HG02798 (cell line): ENCODE measurements at regions not wholly inside any gene's neighbourhood (a gene's known extent, or its start where the extent isn't known, plus 50 kb on each side); places are given as distances from the start of the nearest gene placed in this dataset.

ENCODE experiments used
- ATAC-seq: cut with Tn5 transposase; IDR thresholded peaks from one replicate; pipeline ENCODE4 v1.9.1; 2021; ENCODE audit warnings: mild to moderate bottlenecking; ENCODE audit not compliant: unreplicated experiment, poor library complexity

DNA sequence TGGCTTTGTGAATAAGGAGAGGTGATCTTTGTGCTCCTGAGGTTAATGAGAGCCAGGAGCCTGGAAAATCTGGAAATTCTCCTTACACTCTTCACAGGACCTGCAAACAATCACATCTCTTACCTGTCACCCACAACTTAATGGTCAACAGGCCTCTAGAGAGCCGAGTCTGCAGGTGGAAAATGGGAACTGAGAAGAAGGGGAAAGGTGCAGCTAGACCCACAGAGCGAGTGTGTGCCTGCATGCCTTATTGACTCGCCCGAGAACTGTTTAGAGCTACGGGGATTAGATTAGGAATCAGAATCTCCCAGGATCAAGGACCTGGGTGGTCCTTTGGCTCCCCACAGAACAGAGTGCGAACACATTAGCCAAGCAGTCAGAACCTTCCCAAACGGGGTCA is 329.6 kb downstream of the PTEN start:
- no peak for ATAC-seq

DNA sequence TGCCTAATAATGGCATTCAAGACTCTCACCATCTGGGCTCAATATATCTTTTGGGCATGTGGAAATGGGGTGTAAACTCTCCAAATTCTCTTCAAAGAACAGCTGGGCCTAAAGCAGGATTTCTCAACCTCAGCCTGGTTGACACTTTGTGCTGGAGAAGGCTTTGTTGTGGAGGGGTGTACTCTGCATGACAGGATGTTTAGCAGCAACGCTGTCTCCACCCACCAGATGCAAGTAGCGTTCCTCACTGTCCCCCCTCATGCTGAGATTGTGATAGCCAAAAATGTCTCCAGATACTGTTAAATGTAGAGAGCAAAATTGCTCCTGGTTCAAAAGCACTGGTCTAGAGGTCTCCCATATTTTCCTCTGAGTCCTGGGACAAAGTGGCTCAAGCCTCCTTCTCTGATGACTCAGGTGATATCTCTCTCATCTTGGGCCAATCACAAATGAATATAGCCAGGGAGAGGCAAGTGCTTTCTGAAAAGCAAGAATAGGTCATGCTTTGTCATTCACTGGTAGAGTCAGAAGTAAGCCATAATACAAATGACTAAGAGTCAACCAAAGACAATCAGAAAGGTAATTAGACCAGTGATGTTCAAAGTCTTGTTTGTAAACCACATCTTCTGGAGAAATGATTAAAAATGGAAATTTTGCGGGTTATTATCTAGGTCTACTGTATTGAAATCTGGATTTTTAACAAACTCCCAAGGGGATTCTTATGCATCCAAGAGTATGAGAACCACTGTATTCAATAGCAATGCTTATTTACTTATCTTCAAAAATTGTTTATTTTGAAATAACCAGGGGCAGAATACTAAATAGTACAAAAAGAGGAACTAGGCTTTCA is 330.8 kb downstream of the PTEN start:
- no peak for ATAC-seq

DNA sequence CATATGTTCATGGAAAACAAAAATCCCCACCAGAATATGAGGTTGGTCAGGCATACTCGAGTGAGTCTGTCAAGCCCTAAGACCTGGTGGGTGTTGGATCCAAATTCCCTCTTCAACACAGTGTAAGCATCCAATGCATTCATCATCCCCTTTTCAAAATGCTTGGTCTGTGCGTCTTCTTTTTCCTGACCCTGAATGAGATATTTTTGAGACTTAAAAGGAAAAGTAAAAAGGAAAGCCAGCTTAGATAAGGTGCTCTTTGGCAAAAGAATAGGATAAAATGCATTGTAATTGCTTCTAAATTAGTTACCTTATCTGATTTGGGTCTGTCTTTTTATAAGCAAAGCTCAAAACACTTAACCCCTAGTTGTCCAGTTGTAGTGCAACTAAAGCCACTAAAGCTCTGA is 331.5 kb downstream of the PTEN start:
- ATAC-seq: no peak

DNA sequence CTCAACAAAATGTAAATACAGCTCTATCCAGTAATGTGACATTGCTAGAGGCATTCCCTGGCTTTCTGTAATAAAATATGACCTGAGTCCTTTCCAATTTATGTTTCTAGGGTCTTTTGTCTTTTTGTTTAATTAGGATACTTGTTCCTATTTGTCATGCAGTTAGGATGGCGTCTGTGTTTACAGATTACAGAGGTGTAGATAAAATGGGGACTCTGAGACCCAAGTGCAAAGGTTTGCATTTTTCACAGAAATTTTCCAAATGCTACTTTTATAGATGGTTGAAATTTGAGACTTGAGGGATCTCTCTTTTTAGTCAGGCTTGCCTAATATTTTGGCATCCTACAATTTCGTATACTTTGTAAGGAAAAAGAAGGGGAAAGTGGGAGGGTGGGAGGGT is 332.4 kb downstream of the PTEN start:
- ATAC-seq: no peak

DNA sequence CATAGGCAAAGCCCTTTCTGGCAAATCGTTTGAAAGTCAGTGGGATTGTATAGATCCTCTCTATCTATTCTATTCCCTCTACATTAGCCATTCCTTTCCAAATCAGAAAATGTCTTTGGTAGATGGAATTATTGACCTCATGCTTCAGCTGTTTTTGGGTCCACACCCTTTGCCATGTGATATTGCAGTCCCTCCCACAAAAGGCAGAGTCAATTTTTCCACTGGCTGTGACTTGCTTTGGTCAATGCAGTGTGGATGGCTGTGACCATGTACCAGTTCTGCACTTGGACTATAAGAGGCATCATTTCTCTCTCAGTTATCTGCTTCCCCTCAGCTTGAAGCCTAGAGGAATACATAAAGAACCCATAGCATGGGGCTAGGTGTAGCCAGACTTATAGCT is 332.9 kb downstream of the PTEN start:
- ATAC-seq: no peak

DNA sequence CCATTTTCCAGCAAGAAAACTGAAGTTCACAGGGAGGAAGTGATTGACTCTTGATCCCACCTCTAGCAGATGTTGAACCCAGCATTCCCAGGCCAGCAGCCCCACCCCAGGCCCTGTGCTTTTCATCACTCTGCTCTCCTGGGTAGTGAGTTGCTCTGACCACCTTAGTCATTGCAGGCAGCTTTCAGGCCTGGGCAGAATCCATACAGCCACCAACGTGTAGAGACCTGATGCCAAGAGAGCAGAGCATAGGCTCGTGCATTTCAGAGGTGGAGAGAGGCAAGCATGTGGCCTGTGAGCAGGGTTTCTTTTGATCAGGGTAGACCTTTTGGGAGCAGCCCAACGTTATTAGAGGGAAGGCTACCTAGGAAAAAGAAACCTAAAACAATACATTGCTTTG is 334.6 kb downstream of the PTEN start:
- no peak for ATAC-seq

DNA sequence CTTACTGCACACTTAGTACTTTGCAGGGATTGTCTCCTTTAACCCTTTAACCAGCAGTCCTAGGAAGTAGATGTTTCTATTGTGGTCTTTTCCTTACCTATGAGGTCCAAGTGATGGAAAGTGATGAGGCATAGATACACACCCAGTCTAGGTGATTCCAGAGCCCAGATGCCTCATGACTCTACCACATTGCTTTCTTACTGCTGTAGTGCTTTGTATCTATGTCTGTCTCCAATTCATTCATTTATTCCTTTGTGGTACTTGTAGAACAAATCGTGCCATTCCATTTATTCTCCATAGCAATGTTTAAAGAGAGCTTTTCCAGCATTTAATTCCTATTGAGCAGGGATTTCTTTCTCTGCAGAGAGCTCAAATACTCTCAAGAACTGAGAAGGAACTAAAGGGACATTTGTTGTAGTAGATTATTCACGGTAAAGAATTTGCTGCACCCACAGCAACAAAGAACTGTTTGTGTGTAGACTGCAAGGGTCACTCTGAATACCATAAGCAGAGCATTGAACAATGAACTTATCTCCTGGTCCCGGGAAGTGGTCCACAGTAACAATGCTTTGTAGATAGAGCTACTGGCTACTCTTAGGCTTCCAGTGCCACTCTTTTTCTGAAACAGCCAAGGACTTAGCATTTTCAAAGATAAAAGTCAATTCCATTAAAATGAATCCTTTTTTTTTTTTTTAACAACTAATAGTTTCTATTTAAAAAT is 337.0 kb downstream of the PTEN start:
- no peak for ATAC-seq

DNA sequence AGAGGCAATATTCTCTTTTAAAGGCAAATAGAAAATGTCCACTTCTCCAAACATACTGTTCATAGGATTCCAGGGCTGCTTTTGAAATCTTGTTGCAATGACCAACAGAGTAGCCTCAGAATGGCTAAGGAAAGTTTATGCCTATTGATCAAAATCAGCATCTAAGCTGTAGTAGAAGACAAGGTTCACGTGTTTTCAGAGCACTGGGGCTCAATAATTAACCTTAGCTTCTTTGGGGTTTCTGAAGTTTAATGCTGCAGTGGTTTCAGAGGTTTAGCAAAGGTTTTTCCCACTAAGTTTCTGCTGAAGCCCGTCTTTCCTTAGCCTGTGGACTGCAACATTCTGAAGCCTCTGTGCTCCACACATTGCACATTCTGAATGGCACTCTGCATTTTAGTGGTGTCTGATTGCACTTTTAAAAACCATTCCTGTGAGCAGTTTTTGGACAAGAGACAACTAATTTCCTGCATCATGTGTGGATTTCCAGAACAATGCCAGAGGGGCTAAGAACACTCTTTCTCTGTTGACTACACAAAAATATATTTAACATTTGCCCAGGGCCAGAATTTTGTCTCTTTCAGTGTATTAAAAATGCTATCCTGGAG is 342.5 kb downstream of the PTEN start:
- ATAC-seq: peak; percentile 55

DNA sequence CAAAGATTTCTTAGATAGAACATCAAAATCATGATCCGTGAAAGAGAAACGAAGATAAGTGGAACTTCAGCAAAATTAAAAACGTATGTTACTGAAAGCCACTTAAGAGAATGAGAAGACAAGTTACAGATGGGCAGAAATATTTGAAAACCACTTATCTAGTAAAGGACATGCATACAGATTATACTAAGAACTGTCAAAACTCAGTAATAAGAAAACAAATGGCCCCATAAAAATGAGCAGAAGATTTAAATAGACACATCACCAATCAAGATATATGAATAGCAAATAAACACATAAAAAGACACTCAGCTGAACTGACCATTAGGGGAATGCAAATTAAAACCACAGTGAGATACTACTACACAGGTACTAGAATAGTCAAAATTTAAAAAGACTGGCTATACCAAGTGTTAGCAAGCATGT is 343.7 kb downstream of the PTEN start:
- ATAC-seq: peak; percentile 47

DNA sequence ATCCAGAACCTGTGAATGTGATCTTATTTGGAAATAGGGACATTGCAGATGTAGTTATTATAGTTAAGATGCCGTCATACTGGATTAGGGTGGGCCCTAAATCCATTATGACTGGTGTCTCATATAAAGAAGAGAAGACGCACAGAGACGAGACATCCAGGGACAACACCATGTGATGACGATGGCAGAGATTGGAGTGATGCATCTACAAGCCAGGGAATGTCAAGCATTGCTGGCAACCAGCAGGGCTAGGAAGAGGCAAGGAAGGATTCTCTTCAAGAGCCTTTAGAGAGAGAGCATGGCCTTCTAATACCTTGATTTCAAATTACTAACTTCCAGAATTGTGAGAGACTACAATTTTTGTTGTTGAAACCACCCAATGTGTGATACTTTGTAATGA is 345.8 kb downstream of the PTEN start:
- ATAC-seq: no peak

DNA sequence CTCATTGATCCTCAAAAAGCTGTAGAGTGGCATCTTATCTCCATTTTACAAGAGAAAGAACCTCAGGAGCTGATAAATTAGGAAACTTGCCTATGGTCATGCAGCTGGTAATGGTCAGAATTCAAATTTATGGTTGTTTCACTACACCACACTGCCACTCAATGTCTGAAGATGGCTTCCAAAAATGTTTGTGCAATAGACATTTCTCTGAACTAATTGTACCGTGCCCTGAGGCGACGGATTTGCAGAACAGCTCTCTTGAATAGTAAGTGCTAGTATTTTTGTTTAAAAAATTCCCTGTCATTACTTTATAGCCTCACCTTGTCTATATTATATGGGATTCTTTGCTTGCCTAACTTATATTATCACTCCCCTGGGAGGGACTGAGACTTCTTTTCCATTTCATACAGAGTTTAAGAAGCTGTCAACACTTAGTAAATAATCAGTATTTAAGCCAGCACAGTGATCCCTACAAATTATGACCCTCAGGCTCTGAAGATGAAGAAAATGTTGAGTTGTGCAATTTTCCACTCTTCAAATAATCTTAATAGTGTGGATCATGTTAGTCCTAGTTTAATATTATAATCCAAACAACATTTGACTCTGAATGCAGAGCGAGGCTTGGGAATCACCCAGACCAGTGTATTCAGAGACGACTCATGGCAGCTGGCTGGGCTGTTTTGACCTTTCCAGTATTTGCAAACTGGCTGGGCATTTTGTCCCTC is 346.6 kb downstream of the PTEN start:
- ATAC-seq: no peak

DNA sequence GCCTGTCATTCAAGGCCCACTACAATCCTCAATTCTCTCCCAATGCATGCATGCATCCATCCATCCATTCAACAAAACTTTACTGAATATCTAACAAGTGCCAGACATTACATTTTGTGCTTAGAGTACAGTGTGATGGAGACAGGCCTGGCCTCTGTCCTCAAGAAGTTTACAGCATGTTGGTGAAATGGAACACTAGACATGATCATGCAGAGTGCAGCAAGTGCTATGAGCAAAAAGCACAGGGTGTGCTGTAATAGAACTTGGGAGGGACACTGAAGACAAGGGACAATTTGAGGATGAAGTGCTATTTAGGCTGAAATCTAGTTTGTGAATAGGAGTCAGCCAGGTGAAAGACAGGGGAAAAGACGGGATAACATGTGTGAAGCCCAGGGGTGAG is 347.8 kb downstream of the PTEN start:
- ATAC-seq: no peak

DNA sequence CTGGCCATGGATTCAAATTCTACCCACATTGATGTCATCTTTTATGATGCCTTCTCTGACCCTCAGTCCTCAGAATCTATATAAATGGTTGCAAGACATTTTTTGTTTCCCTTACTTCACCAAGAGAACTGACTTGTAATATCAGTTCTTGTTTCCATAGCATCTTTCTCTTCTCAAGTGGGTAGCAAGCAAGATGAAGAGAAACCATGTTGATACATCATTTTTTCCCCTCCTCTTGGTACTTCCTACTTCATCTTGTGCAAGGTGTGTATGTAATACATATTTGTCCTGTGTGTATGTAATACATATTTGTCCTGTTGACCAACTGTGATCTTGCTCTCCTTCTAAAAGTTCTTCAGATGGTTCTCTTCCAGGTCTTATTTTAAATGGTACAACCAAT is 348.6 kb downstream of the PTEN start:
- ATAC-seq: no peak

DNA sequence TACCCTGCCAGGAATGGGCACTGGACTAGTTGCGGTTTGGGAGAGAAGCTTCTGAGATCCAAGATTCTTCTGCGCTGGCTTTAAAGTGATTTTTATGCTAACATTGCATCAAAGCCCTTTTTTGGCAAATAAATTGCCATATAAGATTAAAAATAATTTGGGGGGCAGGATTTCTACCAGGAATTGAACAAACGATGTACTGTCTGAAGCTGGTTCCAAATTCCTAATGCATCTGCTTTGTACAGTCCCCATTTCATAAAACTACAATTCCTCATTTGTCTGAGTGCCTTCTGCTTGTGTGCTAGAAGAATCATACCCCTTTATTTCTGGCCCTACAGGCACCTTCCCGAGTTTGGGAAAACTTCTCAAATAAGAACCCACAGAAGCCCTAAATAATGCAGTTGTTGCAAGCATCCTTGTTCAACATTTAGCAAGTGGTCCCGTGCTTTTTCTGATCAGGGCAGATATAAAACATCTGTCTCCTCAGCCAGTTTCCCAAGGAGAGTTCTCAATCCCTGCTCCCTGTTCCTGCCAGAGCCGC is 349.7 kb downstream of the PTEN start:
- ATAC-seq: no peak

DNA sequence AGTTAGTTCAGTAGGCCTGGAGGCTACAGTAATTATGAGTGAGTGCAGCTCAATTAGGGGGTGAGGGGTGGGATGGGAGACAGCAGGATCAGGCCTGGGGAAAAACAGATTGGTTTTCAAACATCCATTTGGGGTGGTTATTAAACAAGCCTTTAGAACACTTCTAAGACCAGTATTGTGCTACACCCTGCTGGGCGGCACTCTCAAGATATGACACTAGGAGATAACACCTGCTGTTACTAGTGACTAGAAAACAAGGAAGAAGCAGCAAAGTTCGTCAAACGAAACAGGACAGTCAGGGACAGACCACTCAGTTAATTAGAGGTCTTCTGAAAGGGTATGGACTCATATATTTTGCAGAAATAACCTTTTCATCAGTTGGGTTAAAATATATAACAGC is 353.6 kb downstream of the PTEN start:
- no peak for ATAC-seq

DNA sequence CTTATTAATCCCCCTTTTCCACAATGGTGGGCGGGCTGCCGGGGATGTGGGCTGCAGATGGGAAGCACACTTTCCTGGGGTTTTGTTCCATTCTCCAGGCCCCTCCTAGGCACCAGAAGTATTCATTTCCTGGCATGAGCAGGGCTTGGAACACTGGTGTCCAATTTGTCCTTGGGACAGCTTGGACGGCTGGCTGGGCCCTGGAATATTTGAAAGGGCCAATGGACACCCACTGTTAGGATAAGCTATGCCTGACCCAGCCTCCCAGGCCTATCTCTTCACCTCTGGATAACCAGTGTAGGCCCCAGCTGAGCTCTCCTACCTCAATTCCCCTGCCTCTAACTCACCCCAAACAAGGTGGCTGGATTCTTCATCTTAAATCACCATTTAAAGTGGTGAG is 354.9 kb downstream of the PTEN start:
- no peak for ATAC-seq

DNA sequence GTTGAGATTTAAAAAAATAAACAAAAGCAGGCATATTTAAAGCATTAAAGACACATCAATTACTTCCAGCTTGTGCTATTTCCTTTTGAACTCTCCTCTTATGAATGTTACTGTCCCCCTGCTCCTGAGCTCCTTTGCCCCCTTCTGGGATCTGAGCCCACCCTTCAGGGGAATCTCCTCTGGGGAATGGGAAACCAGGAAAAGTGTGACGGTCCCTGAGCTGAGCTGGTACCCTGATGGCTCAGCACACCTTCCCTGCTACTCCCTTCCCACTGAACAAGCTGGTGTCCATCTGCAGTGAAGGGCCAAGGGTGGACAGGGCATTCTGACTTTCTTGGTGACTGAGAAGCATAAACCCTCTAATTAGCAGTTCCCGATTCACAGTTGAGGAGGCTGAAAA is 356.3 kb downstream of the PTEN start:
- ATAC-seq: no peak

DNA sequence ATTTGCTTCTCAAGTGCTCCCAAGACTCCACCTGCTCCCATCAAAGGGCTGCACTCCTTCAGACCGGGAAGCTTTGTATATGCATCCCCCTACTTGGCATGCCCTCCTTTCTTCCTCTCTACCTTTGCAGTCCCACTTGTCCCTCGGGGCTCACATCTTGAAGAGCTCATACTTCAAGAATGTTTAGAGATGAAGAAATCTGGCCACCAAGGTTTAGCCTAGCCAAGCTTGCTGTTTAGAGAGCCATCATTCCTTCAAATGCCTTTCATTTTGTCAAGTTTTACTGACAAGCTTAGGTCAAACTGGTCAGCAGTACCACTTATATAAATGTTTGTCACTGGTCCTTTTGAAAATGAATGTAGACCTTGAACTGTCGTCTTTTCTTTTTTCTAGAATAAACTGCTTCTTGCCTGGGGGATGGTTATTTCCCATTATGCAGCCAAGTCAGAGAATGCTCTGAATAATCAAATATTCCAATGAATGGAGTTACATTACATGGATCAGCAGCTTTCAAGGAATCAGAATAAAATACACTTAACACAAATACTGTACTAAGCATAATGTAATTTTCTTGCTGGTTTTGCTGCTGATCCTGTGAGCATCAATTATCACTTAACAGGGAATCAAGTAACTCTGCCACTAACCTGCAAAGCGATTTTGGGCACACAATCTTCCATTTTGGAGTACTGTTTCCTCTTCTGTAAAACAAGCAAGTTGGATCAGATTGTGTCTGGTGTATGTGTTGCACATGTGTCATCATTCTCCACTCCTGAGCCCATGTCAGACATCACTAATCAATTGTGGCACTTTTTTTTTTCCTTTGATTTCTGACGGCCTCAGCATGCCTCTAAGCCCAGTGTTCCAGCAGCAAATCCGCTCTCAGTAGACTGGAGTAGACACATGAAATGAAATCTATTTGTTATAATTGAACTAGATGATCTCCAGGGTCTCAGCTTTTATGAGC is 357.9 kb downstream of the PTEN start:
- ATAC-seq: no peak

DNA sequence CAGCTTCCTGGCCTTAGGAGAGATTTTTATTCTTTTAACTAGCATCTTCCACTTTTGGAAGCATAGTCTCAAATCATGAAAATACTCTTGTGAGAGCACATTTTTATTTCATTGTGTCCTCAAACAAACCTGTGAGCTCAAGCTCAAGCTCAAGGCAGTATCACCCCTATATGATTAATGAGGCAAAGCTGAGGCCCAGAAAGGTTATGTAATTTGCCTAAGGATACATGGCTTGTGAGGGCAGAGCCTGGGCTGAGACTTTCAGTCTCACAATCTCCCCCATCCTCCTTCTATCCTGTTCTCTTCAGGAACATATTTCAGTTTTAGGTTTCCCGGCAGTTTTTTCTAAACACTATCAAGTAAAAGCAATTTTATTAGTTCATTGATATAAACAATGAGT is 359.5 kb downstream of the PTEN start:
- no peak for ATAC-seq
